K562 (cell line): ENCODE measurements at regions not wholly inside any gene's neighbourhood (a gene's known extent, or its start where the extent isn't known, plus 50 kb on each side); places are given as distances from the start of the nearest gene placed in this dataset.

Experiments
- ATAC-seq: fragments of 200-7000 bp; cut with Tn5 transposase; 3 replicates; pipeline ENCODE4 v1.9.1; 2020; ENCODE audit warnings: moderate library complexity
- BruUV-seq: library from RNA; stranded (reverse); fragments of 400-500 nt; replicated peaks from 2 replicates; lab custom pipeline; 2021; lab: Mats Ljungman, UMichigan
- CTCF ChIA-PET: fragments of 300-600 bp; formaldehyde crosslinking; extraction: SDS; loops from one replicate; lab custom pipeline; 2021; ENCODE audit warnings: low intra/inter-chr PET ratio; lab: Yijun Ruan, JAX
- POLR2A ChIA-PET: fragments of 300-600, 350-650 bp; sonication (Branson Sonifier 250); formaldehyde crosslinking; extraction: SDS; loops from one replicate; lab custom pipeline; 2021; ENCODE audit warnings: antibody characterized with exemption, inconsistent platforms; lab: Yijun Ruan, JAX
- DNase-seq, 4 experiments: peaks; one replicate each; pipeline versions ENCODE4 v3.0.0 to v3.0.0-alpha.2; 2011 to 2018; ENCODE audit warnings: low spot score in 3 of 4, mixed read lengths in 3 of 4; ENCODE audit errors: extremely low read depth in 1 of 4
- FAIRE-seq: peaks from 2 replicates; lab custom pipeline; 2011; peaks lifted over from hg19 to GRCh38; lab: Jason Lieb, UNC
- H2AFZ ChIP-seq: 2 replicates; pipeline ENCODE4 v1.6.0; 2011; ENCODE audit warnings: low read depth, low read length, control low read depth, inconsistent platforms
- H3K27ac ChIP-seq: fragments of 200-600 bp; 3 replicates; pipeline ENCODE4 v1.8.0; 2011; ENCODE audit warnings: low read depth, mild to moderate bottlenecking, control low read depth, inconsistent platforms, low read length, moderate library complexity, mixed read lengths; ENCODE audit errors: extremely low read depth
- H3K27me3 ChIP-seq, 2 experiments: fragments of 300-600 bp in 1 of 2; 2 replicates in 1 of 2; 3 replicates in 1 of 2; pipeline versions ENCODE4 v1.6.0 to v1.8.0; 2011; ENCODE audit warnings: inconsistent platforms in 2 of 2, low read length in 2 of 2, mild to moderate bottlenecking in 1 of 2, mixed read lengths in 1 of 2, moderate library complexity in 1 of 2; ENCODE audit not compliant: control insufficient read depth in 2 of 2, insufficient read depth in 2 of 2
- H3K36me3 ChIP-seq: fragments of 300-600 bp; 3 replicates; pipeline ENCODE4 v1.8.0; 2011; ENCODE audit warnings: mild to moderate bottlenecking, low read length, inconsistent platforms; ENCODE audit not compliant: control insufficient read depth, insufficient read depth
- H3K4me1 ChIP-seq, 2 experiments: fragments of 200-600 bp in 1 of 2; replicated peaks in 1 of 2; 2 replicates in 1 of 2; 3 replicates in 1 of 2; pipeline versions ENCODE4 v1.5.1 to v1.8.0; 2011; ENCODE audit warnings: inconsistent platforms in 2 of 2, low read length in 2 of 2, mild to moderate bottlenecking in 1 of 2, mixed read lengths in 1 of 2, moderate library complexity in 1 of 2; ENCODE audit not compliant: control insufficient read depth in 2 of 2, insufficient read depth in 2 of 2
- H3K4me2 ChIP-seq: 2 replicates; pipeline ENCODE4 v1.6.1; 2011; ENCODE audit warnings: low read length, control low read depth, inconsistent platforms, mixed read lengths; ENCODE audit not compliant: insufficient read depth
- H3K4me3 ChIP-seq: fragments of 200-600 bp; sonication (generic), shearing (Covaris generic); 2 replicates; pipeline ENCODE4 v1.5.1; 2016; ENCODE audit warnings: control low read depth, inconsistent platforms
- H3K79me2 ChIP-seq: fragments of 200-600 bp; 3 replicates; pipeline ENCODE4 v1.8.0; 2011; ENCODE audit warnings: low read length, inconsistent platforms; ENCODE audit not compliant: control insufficient read depth, insufficient read depth
- H3K9ac ChIP-seq, 2 experiments: 2 replicates each; pipeline versions ENCODE4 v1.6.0 to v1.6.1; 2011; ENCODE audit warnings: low read depth in 2 of 2, low read length in 2 of 2, control low read depth in 1 of 2, inconsistent platforms in 1 of 2, mild to moderate bottlenecking in 1 of 2, mixed read lengths in 1 of 2; ENCODE audit not compliant: insufficient read depth in 1 of 2
- H3K9me1 ChIP-seq: one replicate; pipeline ENCODE4 v1.6.0; 2011; ENCODE audit warnings: inconsistent platforms, mild to moderate bottlenecking, low read length, moderate library complexity; ENCODE audit not compliant: control insufficient read depth, insufficient read depth
- H3K9me3 ChIP-seq: replicated peaks from 2 replicates; pipeline ENCODE4 v1.5.1; 2011; ENCODE audit warnings: low read depth, low read length, inconsistent platforms; ENCODE audit not compliant: control insufficient read depth, insufficient read depth
- H4K20me1 ChIP-seq: replicated peaks from 2 replicates; pipeline ENCODE4 v1.6.1; 2011; ENCODE audit warnings: low read length, inconsistent platforms, mixed read lengths; ENCODE audit not compliant: control insufficient read depth, insufficient read depth
- SETDB1 ChIP-seq: IDR thresholded peaks from one replicate; pipeline ENCODE4 v1.6.1; 2012; ENCODE audit warnings: low read length, control low read depth, inconsistent platforms
- WGBS: fragments of 100-300 bp; shearing (Covaris generic); methylation state at CpG from one replicate; pipeline ENCODE4 v1.1.6; 2016; ENCODE audit warnings: low coverage, mixed read lengths; ENCODE audit not compliant: insufficient coverage; ENCODE audit errors: missing lambda C conversion rate; 5-methylcytosine and 5-hydroxymethylcytosine counted together
- in situ Hi-C: fragments of 300-500 bp; cut with MboI; formaldehyde crosslinking; loops from 4 replicates; pipeline ENCODE4 v1.15.0; 2018; ENCODE audit warnings: inconsistent platforms, mixed read lengths
- intact Hi-C: fragments of 100-400 bp; cut with micrococcal nuclease; formaldehyde crosslinking; loops from 2 replicates; pipeline ENCODE4 v1.14.2; 2022
- TF ChIP-seq, protein P1 (sequence below): sonication (generic); formaldehyde crosslinking; IDR thresholded peaks from 2 replicates; pipeline ENCODE4 v1.8.0; 2022; ENCODE audit warnings: missing genetic modification reagents, mild to moderate bottlenecking, moderate library complexity, borderline replicate concordance

- no peak for FAIRE-seq
- no peak for DNase-seq
- POLR2A ChIA-PET = no interaction called here
- no TSS peak for BruUV-seq
- no peak overlapping the region for H3K4me2 ChIP-seq
- WGBS = 0% methylated on average over 2 of the region's 2 CpGs
- no peaks in the 10 kb centered on the region for H3K9me1 ChIP-seq
- no peaks in the 10 kb centered on the region for H3K79me2 ChIP-seq
- intact Hi-C loops = loop anchor here (10.0 kb wide), 1 partner anchor 84 kb away; no protein-coding TSS in a partner anchor
- no peaks in the 10 kb centered on the region for H3K9me3 ChIP-seq
- no peak overlapping the region for H3K27ac ChIP-seq
- H3K4me1 ChIP-seq = no peaks in the 10 kb centered on the region
- no peaks in the 10 kb centered on the region for H3K27me3 ChIP-seq
- CTCF ChIA-PET = no interaction called here
- H4K20me1 ChIP-seq = no peaks in the 10 kb centered on the region
- no peak overlapping the region for H2AFZ ChIP-seq
- H3K4me3 ChIP-seq = no peak overlapping the region
- H3K9ac ChIP-seq = no peak overlapping the region
- TF ChIP-seq, protein P1, sequence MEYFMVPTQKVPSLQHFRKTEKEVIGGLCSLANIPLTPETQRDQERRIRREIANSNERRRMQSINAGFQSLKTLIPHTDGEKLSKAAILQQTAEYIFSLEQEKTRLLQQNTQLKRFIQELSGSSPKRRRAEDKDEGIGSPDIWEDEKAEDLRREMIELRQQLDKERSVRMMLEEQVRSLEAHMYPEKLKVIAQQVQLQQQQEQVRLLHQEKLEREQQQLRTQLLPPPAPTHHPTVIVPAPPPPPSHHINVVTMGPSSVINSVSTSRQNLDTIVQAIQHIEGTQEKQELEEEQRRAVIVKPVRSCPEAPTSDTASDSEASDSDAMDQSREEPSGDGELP (CRISPR knock-in tag) = no peak
- TF ChIP-seq, all 486 proteins: peak for 0
- in situ Hi-C loops = no loop called here
- H3K36me3 ChIP-seq = no peaks in the 10 kb centered on the region
- no peak for ATAC-seq
Measured at GRCh38 chr3:62999158-62999557, 123.9 kb upstream of the CADPS start.

DNA sequence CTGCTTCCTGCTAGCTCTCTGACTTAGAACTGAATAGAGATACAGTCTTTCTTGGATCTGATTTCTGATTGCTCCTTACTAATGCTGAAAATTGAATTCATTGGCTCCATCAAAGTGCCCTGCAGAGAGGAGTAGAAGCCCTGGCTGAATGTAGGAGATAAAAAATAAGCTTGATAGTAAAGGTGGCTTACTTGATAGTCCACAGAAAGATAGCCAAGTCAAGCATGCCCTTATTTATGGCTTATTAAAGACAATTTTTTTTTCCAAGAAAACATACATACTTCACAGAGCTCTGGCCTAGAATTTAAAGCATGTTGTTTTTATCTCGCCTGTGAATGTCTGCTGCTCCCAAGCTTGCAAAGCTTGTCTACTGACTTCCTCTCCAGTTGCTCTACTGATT lies 124.6 kb upstream of the CADPS start:
- no peak for ATAC-seq
- H2AFZ ChIP-seq = no peak overlapping the region
- WGBS = 0% methylated on average over 1 of the region's 1 CpG
- H3K9me3 ChIP-seq = no peaks in the 10 kb centered on the region
- no peaks in the 10 kb centered on the region for H3K9me1 ChIP-seq
- no peak overlapping the region for H3K4me2 ChIP-seq
- FAIRE-seq = no peak
- ChIA-PET CTCF (no interaction called here), POLR2A (no interaction called here)
- intact Hi-C loops = loop anchor here (10.0 kb wide), 1 partner anchor 85 kb away; no protein-coding TSS in a partner anchor
- in situ Hi-C loops = no loop called here
- H3K27ac ChIP-seq = no peak overlapping the region
- TF ChIP-seq SETDB1 = no peak
- TF ChIP-seq, all 486 proteins: peak for 0
- Histone ChIP-seq H3K79me2 (no peaks in the 10 kb centered on the region), H3K9ac (no peak overlapping the region), H3K4me3 (no peak overlapping the region), H3K4me1 (no peaks in the 10 kb centered on the region), H4K20me1 (no peaks in the 10 kb centered on the region), H3K27me3 (no peaks in the 10 kb centered on the region), H3K36me3 (no peaks in the 10 kb centered on the region)
- no peak for DNase-seq
- BruUV-seq = no TSS peak
